ENCODE measurements at regions not wholly inside any gene's neighbourhood (a gene's known extent, or its start where the extent isn't known, plus 50 kb on each side); places are given as distances from the start of the nearest gene placed in this dataset.

DNA sequence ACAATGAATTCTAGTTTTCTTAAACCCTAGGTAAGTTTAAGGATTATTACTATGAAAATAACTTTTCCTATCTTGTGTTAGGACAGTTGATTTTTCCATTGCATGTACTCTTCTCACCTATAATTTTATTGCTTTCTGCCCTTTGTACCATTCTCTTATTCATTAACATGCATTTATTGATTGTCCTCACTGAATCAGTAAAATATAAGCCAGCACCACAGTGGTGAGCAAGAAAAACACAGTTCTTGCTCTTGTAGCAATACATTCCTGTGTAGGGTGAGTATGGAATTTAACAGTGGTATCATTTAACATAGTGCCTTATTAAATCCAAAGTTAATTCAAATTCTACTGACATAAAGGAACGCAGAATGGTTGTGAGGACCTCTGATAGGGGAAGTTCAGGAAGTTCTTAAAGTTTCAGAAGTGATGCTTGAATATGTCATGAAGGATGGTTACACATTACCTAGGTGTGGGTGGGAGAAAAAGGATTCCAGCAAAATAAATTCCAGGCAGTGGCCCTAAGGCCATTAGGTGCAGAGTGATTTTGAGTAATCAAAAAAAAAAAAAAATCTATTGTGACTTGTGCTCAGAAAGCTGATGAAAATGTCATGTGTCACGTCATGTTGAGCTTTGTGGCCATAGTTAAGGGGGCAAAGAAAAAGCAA is 104.7 kb upstream of the DSEL start:
- TF ChIP-seq, protein P1, sequence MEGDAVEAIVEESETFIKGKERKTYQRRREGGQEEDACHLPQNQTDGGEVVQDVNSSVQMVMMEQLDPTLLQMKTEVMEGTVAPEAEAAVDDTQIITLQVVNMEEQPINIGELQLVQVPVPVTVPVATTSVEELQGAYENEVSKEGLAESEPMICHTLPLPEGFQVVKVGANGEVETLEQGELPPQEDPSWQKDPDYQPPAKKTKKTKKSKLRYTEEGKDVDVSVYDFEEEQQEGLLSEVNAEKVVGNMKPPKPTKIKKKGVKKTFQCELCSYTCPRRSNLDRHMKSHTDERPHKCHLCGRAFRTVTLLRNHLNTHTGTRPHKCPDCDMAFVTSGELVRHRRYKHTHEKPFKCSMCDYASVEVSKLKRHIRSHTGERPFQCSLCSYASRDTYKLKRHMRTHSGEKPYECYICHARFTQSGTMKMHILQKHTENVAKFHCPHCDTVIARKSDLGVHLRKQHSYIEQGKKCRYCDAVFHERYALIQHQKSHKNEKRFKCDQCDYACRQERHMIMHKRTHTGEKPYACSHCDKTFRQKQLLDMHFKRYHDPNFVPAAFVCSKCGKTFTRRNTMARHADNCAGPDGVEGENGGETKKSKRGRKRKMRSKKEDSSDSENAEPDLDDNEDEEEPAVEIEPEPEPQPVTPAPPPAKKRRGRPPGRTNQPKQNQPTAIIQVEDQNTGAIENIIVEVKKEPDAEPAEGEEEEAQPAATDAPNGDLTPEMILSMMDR (IDR thresholded peaks at IDR 0.05; ENCODE audit: low read depth, low read length, missing control alignments), result no peak
- H3K4me3 ChIP-seq (ENCODE audit: low read depth, low read length), result no peak overlapping the region
- DNase-seq (ENCODE audit: low read depth), result no peak

DNA sequence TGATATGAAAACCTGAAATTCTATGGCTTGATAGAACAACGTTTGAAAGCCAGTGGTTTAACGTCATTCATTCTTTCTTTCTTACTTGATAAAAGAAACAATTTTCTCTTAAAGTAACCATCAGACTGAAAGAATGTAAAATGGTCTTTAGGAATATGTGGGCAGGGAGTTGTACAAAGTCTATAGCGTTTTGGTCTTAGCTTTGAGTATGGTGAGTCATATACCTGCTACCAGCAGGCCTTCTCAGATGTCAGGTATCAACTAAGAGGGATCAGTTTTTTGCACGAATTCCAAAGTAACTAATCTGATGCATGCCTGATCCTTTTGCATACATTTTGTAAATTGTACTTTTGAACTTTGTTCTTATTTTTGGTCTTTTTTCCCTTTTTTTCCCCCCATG is 101.5 kb upstream of the DSEL start:
- no peak overlapping the region for H3K4me3 ChIP-seq (ENCODE audit: low read depth, low read length)
- DNase-seq (ENCODE audit: low read depth), result no peak
- TF ChIP-seq, protein P1 (IDR thresholded peaks at IDR 0.05; ENCODE audit: low read depth, low read length, missing control alignments), result no peak

DNA sequence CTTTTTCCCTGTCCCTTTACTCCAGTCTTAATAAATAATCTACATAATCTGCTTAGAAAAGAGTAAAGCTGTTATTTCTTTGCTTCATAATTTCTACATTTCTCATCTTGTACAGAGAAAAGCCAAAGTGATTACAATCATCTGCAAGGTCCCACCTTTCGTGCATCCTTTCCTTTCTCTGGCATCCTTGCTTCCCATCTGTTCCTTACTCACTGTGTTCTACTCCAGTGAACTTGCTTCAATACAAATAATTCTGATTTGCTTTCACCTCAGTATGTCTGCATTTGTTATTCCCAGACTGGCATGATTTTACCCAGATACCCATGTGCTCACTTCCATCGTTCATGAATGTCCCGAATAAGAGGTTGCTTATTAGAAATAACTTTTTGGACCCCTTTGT is 99.4 kb upstream of the DSEL start:
- TF ChIP-seq, protein P1 (IDR thresholded peaks at IDR 0.05; ENCODE audit: low read depth, low read length, missing control alignments), result no peak
- DNase-seq (ENCODE audit: low read depth), result no peak
- H3K4me3 ChIP-seq (ENCODE audit: low read depth, low read length), result no peak overlapping the region

DNA sequence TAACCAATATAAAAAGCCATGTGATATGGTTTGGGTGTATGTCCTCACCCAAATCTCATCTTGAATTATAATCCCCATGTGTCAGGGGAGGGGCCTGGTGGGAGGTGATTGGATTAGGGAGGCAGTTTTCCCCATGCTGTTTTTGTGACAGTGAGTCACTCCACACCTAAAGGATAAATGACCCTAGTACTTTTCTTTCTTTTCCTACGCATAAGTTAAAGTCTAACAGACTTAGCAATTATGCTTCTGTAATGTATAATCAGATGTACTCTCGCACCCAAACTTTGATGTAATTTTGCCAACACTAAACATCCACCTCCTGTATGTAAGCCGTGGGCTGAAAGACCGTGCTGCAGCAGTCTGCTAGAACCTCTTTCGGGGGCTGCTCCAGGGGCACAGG is 97.2 kb upstream of the DSEL start:
- TF ChIP-seq, protein P1 (IDR thresholded peaks at IDR 0.05; ENCODE audit: low read depth, low read length, missing control alignments), result no peak
- H3K4me3 ChIP-seq (ENCODE audit: low read depth, low read length), result no peak overlapping the region
- no peak for DNase-seq (ENCODE audit: low read depth)

DNA sequence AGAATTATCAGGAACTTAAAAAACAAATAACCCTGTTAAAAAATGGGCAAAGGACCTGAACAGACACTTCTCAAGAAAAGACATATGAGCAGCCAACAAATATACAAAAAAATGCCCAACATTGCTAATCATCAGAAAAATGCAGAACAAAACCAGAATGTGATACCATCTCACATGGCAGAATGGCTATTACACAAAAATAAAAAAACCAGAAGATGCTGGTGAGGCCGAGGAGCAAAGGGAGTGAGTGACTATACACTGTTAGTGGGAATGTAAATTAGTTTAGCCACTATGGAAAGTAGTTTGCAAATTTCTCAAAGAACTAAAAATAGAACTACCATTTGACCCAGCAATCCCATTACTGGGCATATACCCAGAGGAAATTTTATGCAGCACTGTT is 95.8 kb upstream of the DSEL start:
- H3K4me3 ChIP-seq (ENCODE audit: low read depth, low read length), result no peak overlapping the region
- TF ChIP-seq, protein P1 (IDR thresholded peaks at IDR 0.05; ENCODE audit: low read depth, low read length, missing control alignments), result no peak
- no peak for DNase-seq (ENCODE audit: low read depth)

DNA sequence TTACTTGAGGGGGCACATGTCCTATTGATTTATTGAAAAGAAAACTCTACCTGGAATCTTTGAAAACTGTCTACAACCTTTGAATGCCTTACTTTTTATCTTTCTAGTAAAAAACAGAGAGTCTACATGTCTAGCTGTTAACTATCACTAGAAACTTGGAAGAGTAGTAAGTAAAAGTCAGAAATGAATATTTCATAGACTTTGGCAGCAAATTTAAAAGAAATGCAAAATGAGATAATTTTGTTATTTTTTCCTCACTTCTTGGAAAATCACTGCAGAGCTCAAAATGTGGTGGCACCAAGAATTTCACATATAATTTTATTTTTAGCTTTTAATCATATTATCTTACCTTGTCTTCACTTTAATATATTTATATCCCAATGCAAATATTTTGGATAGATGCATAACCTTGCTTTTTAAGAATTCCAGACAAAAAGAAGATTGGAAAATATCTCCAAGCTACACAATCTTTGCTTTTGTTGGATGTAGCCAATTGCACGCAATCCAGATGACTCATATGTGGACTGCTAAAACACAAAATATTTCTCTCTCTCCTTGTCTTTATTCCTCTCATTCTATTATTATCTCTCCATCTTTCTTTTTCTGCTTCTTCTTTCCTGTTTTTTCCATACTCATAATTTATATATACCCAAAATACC is 92.2 kb upstream of the DSEL start:
- DNase-seq (ENCODE audit: low read depth), result no peak
- TF ChIP-seq, protein P1 (IDR thresholded peaks at IDR 0.05; ENCODE audit: low read depth, low read length, missing control alignments), result no peak

DNA sequence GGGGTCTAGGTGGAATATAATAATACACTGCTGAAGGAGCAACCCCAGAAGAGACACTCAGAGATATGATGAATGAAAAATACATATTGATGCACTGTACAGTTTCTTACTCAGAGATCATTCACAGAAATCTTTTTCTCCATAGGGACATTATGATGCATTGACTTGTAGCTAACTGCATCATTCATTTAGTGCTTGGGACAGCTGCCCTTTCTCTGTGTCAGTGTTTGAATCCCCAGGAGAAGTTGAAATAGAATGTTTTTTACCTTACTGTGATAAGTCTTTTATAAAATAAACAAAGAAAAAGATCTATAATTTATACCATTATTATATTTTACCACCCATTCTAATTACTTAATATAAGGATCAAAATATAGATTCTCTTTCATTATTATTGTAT is 91.7 kb upstream of the DSEL start:
- TF ChIP-seq, protein P1 (IDR thresholded peaks at IDR 0.05; ENCODE audit: low read depth, low read length, missing control alignments), result no peak
- no peak for DNase-seq (ENCODE audit: low read depth)
- H3K4me3 ChIP-seq (ENCODE audit: low read depth, low read length), result no peak overlapping the region

More for the DNA sequence above, 92.2 kb upstream of the DSEL start:
- no peak overlapping the region for H3K4me3 ChIP-seq (ENCODE audit: low read depth, low read length)
